ENCODE measurements at regions not wholly inside any gene's neighbourhood (a gene's known extent, or its start where the extent isn't known, plus 50 kb on each side); places are given as distances from the start of the nearest gene placed in this dataset.

DNA sequence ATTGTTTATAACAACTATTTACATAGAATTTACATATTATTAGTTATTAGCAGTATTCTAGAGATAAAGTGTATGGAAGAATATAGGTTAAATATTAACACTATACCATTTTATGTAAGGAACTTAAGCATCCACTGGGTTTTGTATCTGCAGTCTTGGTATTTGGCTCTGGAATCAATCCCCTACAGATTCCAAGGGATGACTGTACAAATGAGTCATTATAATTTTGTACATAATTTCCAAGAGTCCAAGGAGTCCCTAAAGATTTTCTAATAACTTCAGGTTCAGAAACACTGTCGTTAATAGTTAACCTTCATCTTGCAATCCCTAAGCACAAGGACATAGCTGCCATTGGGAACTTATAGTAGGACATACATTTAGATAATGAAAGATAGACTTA is 254.8 kb upstream of the PDE4D start:
- TF ChIP-seq EZH2 (IDR thresholded peaks at IDR 0.05; ENCODE audit: insufficient read depth, low read length): no peak
- TF ChIP-seq, protein P1, sequence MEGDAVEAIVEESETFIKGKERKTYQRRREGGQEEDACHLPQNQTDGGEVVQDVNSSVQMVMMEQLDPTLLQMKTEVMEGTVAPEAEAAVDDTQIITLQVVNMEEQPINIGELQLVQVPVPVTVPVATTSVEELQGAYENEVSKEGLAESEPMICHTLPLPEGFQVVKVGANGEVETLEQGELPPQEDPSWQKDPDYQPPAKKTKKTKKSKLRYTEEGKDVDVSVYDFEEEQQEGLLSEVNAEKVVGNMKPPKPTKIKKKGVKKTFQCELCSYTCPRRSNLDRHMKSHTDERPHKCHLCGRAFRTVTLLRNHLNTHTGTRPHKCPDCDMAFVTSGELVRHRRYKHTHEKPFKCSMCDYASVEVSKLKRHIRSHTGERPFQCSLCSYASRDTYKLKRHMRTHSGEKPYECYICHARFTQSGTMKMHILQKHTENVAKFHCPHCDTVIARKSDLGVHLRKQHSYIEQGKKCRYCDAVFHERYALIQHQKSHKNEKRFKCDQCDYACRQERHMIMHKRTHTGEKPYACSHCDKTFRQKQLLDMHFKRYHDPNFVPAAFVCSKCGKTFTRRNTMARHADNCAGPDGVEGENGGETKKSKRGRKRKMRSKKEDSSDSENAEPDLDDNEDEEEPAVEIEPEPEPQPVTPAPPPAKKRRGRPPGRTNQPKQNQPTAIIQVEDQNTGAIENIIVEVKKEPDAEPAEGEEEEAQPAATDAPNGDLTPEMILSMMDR (IDR thresholded peaks at IDR 0.05; ENCODE audit: insufficient read depth, low read depth, low read length): no peak
